IPS-15b (cell line): ENCODE measurements at regions not wholly inside any gene's neighbourhood (a gene's known extent, or its start where the extent isn't known, plus 50 kb on each side); places are given as distances from the start of the nearest gene placed in this dataset.
A peak's percentile ranks its signal among the peaks of the same experiment; 100 is the strongest.

ENCODE experiments used
- H3K27me3 ChIP-seq: one replicate; pipeline ENCODE4 v1.6.1; 2013; ENCODE audit warnings: low read length; ENCODE audit not compliant: control insufficient read depth, insufficient read depth
- H3K36me3 ChIP-seq: one replicate; pipeline ENCODE4 v1.6.1; 2013; ENCODE audit warnings: low read length; ENCODE audit not compliant: control insufficient read depth, insufficient read depth
- H3K4me1 ChIP-seq: one replicate; pipeline ENCODE4 v1.6.1; 2013; ENCODE audit warnings: mild to moderate bottlenecking, low read length; ENCODE audit not compliant: control insufficient read depth, insufficient read depth
- H3K4me3 ChIP-seq: one replicate; pipeline ENCODE4 v1.5.1; 2013; ENCODE audit warnings: low read depth, low read length
- H3K9ac ChIP-seq: one replicate; pipeline ENCODE4 v1.6.1; 2013; ENCODE audit warnings: low read depth, mild to moderate bottlenecking, low read length
- H3K9me3 ChIP-seq: one replicate; pipeline ENCODE4 v1.6.1; 2013; ENCODE audit warnings: mild to moderate bottlenecking, low read length; ENCODE audit not compliant: control insufficient read depth, insufficient read depth

DNA sequence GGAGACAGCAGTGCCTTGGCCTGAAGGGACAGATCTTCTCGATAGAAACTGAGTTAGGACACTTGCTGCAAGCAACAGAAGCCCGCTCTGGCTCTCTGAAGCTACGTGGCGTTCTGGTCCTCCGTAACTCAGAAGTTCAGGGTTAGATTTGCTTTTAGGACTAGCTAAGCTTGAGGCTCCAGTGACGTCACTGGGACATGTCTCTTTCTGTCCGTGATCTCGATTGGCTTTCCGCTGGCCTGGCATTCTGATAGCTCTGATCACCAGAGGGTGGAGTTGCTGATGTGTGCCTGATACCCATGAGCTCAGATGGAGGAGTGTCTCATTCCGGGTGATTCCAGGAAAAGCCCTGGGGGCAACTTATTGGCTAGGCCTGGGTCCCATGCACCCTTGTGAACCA is 75.0 kb downstream of the GLI2 start:
- H3K27me3 ChIP-seq = no peaks in the 10 kb centered on the region
- H3K9me3 ChIP-seq = no peaks in the 10 kb centered on the region
- no peak overlapping the region for H3K9ac ChIP-seq
- H3K36me3 ChIP-seq = peaks cover 17% of the 10 kb centered on the region
- H3K4me1 ChIP-seq = no peaks in the 10 kb centered on the region
- no peak overlapping the region for H3K4me3 ChIP-seq

- H3K4me1 ChIP-seq = no peaks in the 10 kb centered on the region
- H3K36me3 ChIP-seq = peaks cover 21% of the 10 kb centered on the region
- H3K9me3 ChIP-seq = no peaks in the 10 kb centered on the region
- no peaks in the 10 kb centered on the region for H3K27me3 ChIP-seq
- no peak overlapping the region for H3K4me3 ChIP-seq
- no peak overlapping the region for H3K9ac ChIP-seq
Observed at GRCh38 chr2:120812866-120813265, 77.2 kb downstream of the GLI2 start.

GRCh38 chr2:120814352-120814751 is 78.7 kb downstream of the GLI2 start:
- no peaks in the 10 kb centered on the region for H3K4me1 ChIP-seq
- H3K27me3 ChIP-seq = no peaks in the 10 kb centered on the region
- peaks cover 17% of the 10 kb centered on the region for H3K36me3 ChIP-seq
- no peak overlapping the region for H3K4me3 ChIP-seq
- H3K9ac ChIP-seq = no peak overlapping the region
- H3K9me3 ChIP-seq = no peaks in the 10 kb centered on the region

- H3K36me3 ChIP-seq = peaks cover 19% of the 10 kb centered on the region
- no peak overlapping the region for H3K9ac ChIP-seq
- H3K9me3 ChIP-seq = no peaks in the 10 kb centered on the region
- H3K4me3 ChIP-seq = no peak overlapping the region
- H3K27me3 ChIP-seq = no peaks in the 10 kb centered on the region
- H3K4me1 ChIP-seq = peaks cover 3% of the 10 kb centered on the region
Observed at GRCh38 chr2:120815292-120815691, 79.6 kb downstream of the GLI2 start.

GRCh38 chr2:120817136-120817955 is 81.7 kb downstream of the GLI2 start:
- Histone ChIP-seq H3K36me3 (peaks cover 17% of the 10 kb centered on the region), H3K9ac (no peak overlapping the region), H3K27me3 (no peaks in the 10 kb centered on the region), H3K4me3 (no peak overlapping the region), H3K9me3 (no peaks in the 10 kb centered on the region), H3K4me1 (peaks cover 9% of the 10 kb centered on the region)

- no peak overlapping the region for H3K9ac ChIP-seq
- H3K9me3 ChIP-seq = no peaks in the 10 kb centered on the region
- no peak overlapping the region for H3K4me3 ChIP-seq
- no peaks in the 10 kb centered on the region for H3K27me3 ChIP-seq
- H3K36me3 ChIP-seq = peaks cover 12% of the 10 kb centered on the region
- H3K4me1 ChIP-seq = peaks cover 10% of the 10 kb centered on the region
Observed at GRCh38 chr2:120817956-120818325, 82.3 kb downstream of the GLI2 start.

- H3K4me1 ChIP-seq = peaks cover 10% of the 10 kb centered on the region
- peaks cover 12% of the 10 kb centered on the region for H3K36me3 ChIP-seq
- no peak overlapping the region for H3K4me3 ChIP-seq
- H3K9ac ChIP-seq = no peak overlapping the region
- no peaks in the 10 kb centered on the region for H3K27me3 ChIP-seq
- no peaks in the 10 kb centered on the region for H3K9me3 ChIP-seq
Observed at GRCh38 chr2:120818441-120818920, 82.8 kb downstream of the GLI2 start.

DNA sequence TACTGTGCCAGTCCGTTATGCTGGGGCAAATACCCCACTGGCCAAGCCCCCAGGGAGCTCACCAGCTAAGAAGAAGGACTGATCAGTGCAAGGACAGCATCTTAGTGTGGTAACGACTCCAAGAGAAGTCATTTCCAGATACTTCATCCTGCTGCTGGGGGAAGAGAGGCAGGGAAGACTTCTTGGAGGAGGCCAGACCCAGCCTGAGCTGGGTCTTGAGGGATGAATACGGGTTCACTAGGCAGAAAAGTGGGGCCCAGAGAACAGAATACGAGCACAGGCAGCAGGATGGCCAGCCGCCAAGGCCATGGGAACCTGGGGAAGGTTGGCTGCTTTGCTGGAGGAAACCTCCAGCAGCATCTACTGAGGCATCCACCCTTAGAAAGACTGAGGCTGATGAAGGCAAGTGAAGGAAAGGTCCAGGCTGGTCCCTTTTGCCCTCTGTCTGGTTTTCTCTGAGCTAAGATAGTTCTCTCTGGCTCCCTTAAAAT is 84.1 kb downstream of the GLI2 start:
- Histone ChIP-seq H3K27me3 (no peaks in the 10 kb centered on the region), H3K36me3 (peaks cover 12% of the 10 kb centered on the region), H3K4me1 (peaks cover 10% of the 10 kb centered on the region), H3K9ac (no peak overlapping the region), H3K9me3 (no peaks in the 10 kb centered on the region), H3K4me3 (no peak overlapping the region)

DNA sequence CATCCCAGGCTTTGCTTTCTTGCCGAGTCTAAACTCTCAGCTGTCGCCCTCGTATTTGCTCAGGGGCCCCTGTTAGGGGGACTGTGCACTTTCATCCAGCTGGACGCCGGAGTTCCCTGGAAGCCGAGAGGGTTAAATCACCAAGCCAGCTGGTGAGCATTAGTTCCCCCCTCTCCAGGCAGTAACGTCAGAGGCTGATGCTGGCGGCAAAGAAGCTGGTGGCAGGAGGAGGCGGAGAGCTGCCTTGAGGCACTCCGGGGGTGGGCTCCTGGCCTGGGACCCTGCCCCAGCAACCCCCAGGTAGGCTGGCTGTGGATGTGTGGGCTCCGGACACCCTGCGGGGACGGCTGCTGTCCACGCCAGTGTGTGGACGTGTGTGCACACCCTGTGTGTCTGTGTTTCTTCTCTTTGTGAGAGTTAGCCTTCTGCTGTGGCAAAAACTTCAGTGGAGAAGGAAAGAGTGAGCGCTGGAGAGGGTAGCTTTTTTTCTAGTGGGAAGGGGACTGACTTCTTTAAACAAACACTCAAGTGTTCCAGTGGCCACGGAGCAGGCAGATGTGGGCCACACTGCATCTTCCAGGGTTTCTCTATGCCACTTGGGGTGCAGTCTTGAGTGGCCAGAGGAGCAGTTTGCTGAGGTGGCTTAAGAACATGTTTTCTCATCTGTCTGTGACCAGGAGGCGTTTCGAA is 84.7 kb downstream of the GLI2 start:
- Histone ChIP-seq H3K9me3 (no peaks in the 10 kb centered on the region), H3K9ac (peak overlapping the region; percentile 47), H3K27me3 (no peaks in the 10 kb centered on the region), H3K36me3 (peaks cover 12% of the 10 kb centered on the region), H3K4me1 (peaks cover 10% of the 10 kb centered on the region), H3K4me3 (no peak overlapping the region)

- Histone ChIP-seq H3K4me1 (peaks cover 10% of the 10 kb centered on the region), H3K36me3 (peaks cover 12% of the 10 kb centered on the region), H3K9me3 (no peaks in the 10 kb centered on the region), H3K9ac (no peak overlapping the region), H3K4me3 (no peak overlapping the region), H3K27me3 (no peaks in the 10 kb centered on the region)
Observed at GRCh38 chr2:120820953-120821279, 85.2 kb downstream of the GLI2 start.

- Histone ChIP-seq H3K4me1 (peaks cover 10% of the 10 kb centered on the region), H3K9ac (no peak overlapping the region), H3K27me3 (no peaks in the 10 kb centered on the region), H3K4me3 (no peak overlapping the region), H3K36me3 (peaks cover 12% of the 10 kb centered on the region), H3K9me3 (no peaks in the 10 kb centered on the region)
Observed at GRCh38 chr2:120821446-120822160, 85.9 kb downstream of the GLI2 start.
